SK-N-SH (cell line): ENCODE measurements at regions not wholly inside any gene's neighbourhood (a gene's known extent, or its start where the extent isn't known, plus 50 kb on each side); places are given as distances from the start of the nearest gene placed in this dataset.
"Not testable (repeated sequence)": the region's sequence is repeated elsewhere in the genome, so short reads cannot be mapped to it uniquely, and the experiment has no call there.

Experiments
- CTCF ChIA-PET: fragments of 300-600, 350-600 bp; formaldehyde crosslinking; extraction: SDS; loops from one replicate; lab custom pipeline; 2021; lab: Yijun Ruan, JAX
- POLR2A ChIA-PET: fragments of 350-600 bp; sonication (Branson Sonifier 250); formaldehyde crosslinking; extraction: SDS; loops from one replicate; lab custom pipeline; 2020; ENCODE audit warnings: antibody characterized with exemption, inconsistent platforms; lab: Yijun Ruan, JAX
- DNase-seq: peaks from one replicate; pipeline ENCODE4 v3.0.0; 2012
- H2AFZ ChIP-seq: fragments of 200-600 bp; sonication (generic); 2 replicates; pipeline ENCODE4 v1.8.1; 2016; ENCODE audit warnings: antibody characterized with exemption, mild to moderate bottlenecking, low read depth
- H3F3A ChIP-seq: fragments of 200-600 bp; sonication (generic); replicated peaks from 2 replicates; pipeline ENCODE3; 2016; ENCODE audit warnings: antibody characterized with exemption, mild to moderate bottlenecking; ENCODE audit not compliant: insufficient read depth
- H3K27ac ChIP-seq, 2 experiments: fragments of 200-500 bp in 1 of 2; fragments of 200-600 bp in 1 of 2; sonication (Bioruptor generic) in 1 of 2; sonication (generic), shearing (Covaris generic) in 1 of 2; 2 replicates each; pipeline versions ENCODE4 v1.5.1 to v1.6.1; 2014 to 2016; ENCODE audit warnings: low read depth in 2 of 2, inconsistent platforms in 1 of 2, low read length in 1 of 2, mild to moderate bottlenecking in 1 of 2, mixed read lengths in 1 of 2
- H3K27me3 ChIP-seq: fragments of 200-600 bp; sonication (generic), shearing (Covaris generic); 2 replicates; pipeline ENCODE4 v1.6.1; 2016; ENCODE audit warnings: mixed run types; ENCODE audit not compliant: insufficient read depth
- H3K36me3 ChIP-seq, 2 experiments: fragments of 200-500 bp in 1 of 2; fragments of 200-600 bp in 1 of 2; sonication (Bioruptor generic) in 1 of 2; sonication (generic) in 1 of 2; replicated peaks in 1 of 2; 2 replicates each; pipeline versions ENCODE3 to v1.5.1; 2014 to 2016; ENCODE audit warnings: low read length in 1 of 2, mild to moderate bottlenecking in 1 of 2; ENCODE audit not compliant: insufficient read depth in 2 of 2, control insufficient read depth in 1 of 2
- H3K4me1 ChIP-seq, 2 experiments: fragments of 200-500 bp in 1 of 2; fragments of 200-600 bp in 1 of 2; sonication (Bioruptor generic) in 1 of 2; sonication (generic), shearing (Covaris generic) in 1 of 2; 2 replicates each; pipeline versions ENCODE4 v1.5.1 to v1.6.1; 2014 to 2016; ENCODE audit warnings: low read depth in 1 of 2, low read length in 1 of 2, mixed run types in 1 of 2; ENCODE audit not compliant: insufficient read depth in 2 of 2, control insufficient read depth in 1 of 2
- H3K4me2 ChIP-seq: fragments of 200-600 bp; sonication (generic), shearing (Covaris generic); 2 replicates; pipeline ENCODE4 v1.6.1; 2017; ENCODE audit warnings: mixed run types
- H3K4me3 ChIP-seq, 2 experiments: fragments of 200-500 bp in 1 of 2; fragments of 200-600 bp in 1 of 2; sonication (Bioruptor generic) in 1 of 2; sonication (generic), shearing (Covaris generic) in 1 of 2; 2 replicates each; pipeline versions ENCODE4 v1.5.1 to v1.8.1; 2014 to 2016; ENCODE audit warnings: low read depth in 2 of 2, inconsistent platforms in 1 of 2, low read length in 1 of 2, mild to moderate bottlenecking in 1 of 2, mixed read lengths in 1 of 2, moderate library complexity in 1 of 2
- H3K79me2 ChIP-seq: fragments of 200-600 bp; sonication (generic); 2 replicates; pipeline ENCODE4 v1.8.1; 2017; ENCODE audit warnings: mild to moderate bottlenecking; ENCODE audit not compliant: insufficient read depth
- H3K9ac ChIP-seq: fragments of 200-600 bp; sonication (generic); 2 replicates; pipeline ENCODE4 v1.6.1; 2017; ENCODE audit warnings: mixed run types
- H3K9me2 ChIP-seq: fragments of 200-600 bp; sonication (generic); 2 replicates; pipeline ENCODE4 v1.6.1; 2017; ENCODE audit warnings: mixed run types
- H3K9me3 ChIP-seq: fragments of 200-600 bp; sonication (generic); 2 replicates; pipeline ENCODE4 v1.6.1; 2017; ENCODE audit warnings: mixed run types, mild to moderate bottlenecking, moderate library complexity
- H4K20me1 ChIP-seq: fragments of 200-600 bp; sonication (generic); 2 replicates; pipeline ENCODE4 v1.6.1; 2017; ENCODE audit warnings: mild to moderate bottlenecking, mixed run types; ENCODE audit not compliant: insufficient read depth
- RAD21 ChIP-seq: IDR thresholded peaks from 2 replicates; pipeline ENCODE4 v1.6.1; 2012; ENCODE audit warnings: mild to moderate bottlenecking, low read length
- WGBS: methylation state at CpG from one replicate; pipeline ENCODE4 v1.1.6; 2017; ENCODE audit warnings: low lambda C conversion rate; 5-methylcytosine and 5-hydroxymethylcytosine counted together
- TF ChIP-seq, protein P1 (sequence below): fragments of 200-600 bp; sonication (generic); IDR thresholded peaks from 2 replicates; pipeline ENCODE4 v1.6.1; 2017; ENCODE audit warnings: antibody characterized with exemption, mild to moderate bottlenecking, moderate library complexity

DNA sequence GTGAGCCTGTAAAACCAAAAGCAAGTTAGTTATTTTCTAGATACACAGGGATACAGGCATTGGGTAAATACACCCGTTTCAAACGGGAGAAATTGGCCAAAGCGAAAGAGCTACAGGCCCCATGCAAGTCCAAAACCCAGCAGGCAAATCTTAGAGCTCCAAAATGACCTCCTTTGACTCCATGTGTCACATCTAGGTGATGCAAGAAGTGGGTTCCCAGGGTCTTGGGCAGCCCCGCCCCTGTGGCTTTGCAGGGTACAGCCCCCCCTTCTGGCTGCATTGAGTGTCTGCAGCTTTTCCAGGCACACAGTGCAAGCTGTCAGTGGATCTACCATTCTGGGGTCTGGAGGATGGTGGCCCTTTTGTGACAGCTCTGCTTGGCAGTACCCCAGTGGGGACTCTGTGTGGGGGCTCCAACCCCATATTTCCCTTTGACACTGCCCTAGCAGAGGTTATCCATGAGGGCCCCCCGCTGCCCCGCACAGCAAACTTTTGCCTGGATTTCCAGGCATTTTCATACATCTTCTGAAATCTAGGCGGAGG, 1367.6 kb downstream of the CDH12 start:
- POLR2A ChIA-PET, H2AFZ ChIP-seq, DNase-seq, H3K27me3 ChIP-seq, H4K20me1 ChIP-seq, H3K9ac ChIP-seq, H3K36me3 ChIP-seq, H3F3A ChIP-seq, H3K79me2 ChIP-seq, H3K9me3 ChIP-seq, CTCF ChIA-PET, H3K4me3 ChIP-seq, H3K27ac ChIP-seq, H3K4me2 ChIP-seq, H3K9me2 ChIP-seq: not testable (repeated sequence)
- TF ChIP-seq, protein P1, sequence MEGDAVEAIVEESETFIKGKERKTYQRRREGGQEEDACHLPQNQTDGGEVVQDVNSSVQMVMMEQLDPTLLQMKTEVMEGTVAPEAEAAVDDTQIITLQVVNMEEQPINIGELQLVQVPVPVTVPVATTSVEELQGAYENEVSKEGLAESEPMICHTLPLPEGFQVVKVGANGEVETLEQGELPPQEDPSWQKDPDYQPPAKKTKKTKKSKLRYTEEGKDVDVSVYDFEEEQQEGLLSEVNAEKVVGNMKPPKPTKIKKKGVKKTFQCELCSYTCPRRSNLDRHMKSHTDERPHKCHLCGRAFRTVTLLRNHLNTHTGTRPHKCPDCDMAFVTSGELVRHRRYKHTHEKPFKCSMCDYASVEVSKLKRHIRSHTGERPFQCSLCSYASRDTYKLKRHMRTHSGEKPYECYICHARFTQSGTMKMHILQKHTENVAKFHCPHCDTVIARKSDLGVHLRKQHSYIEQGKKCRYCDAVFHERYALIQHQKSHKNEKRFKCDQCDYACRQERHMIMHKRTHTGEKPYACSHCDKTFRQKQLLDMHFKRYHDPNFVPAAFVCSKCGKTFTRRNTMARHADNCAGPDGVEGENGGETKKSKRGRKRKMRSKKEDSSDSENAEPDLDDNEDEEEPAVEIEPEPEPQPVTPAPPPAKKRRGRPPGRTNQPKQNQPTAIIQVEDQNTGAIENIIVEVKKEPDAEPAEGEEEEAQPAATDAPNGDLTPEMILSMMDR: peak; percentile 64
- TF ChIP-seq RAD21: peak; percentile 26; the same call in 1 of the 2 replicates
- peaks cover 0 to 19% of the 10 kb centered on the region in 2 experiments; a peak in 2 of 4 replicates for H3K4me1 ChIP-seq
- 96% methylated on average over 7 of the region's 7 CpGs for WGBS

DNA sequence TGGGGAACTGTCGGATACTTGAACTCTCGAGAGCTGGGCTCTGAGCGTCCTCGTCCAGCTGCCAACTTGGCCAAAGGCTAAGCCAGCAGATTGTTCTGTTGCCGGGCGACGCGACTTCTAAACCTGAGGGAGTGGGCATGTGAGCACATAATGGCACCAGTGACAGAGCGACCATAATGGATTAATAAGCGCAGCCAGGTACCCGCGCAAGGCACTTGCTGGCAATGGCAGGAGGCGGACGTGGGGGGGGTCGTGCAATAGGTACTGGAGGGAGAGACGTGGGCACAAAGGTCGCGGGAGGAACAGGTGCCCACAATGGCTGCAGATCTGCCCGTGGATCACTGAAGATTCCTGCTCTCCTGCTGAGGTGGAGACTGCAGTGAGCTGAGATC, 1368.7 kb downstream of the CDH12 start:
- CTCF ChIA-PET, H3K4me3 ChIP-seq, H3K4me2 ChIP-seq, H3K79me2 ChIP-seq, H2AFZ ChIP-seq, H3K27ac ChIP-seq, H3K9me2 ChIP-seq, H3K27me3 ChIP-seq, H4K20me1 ChIP-seq, H3K9me3 ChIP-seq, H3K36me3 ChIP-seq, H3K9ac ChIP-seq, POLR2A ChIA-PET, H3F3A ChIP-seq, DNase-seq: not testable (repeated sequence)
- WGBS: 95% methylated on average over 12 of the region's 19 CpGs
- H3K4me1 ChIP-seq: peaks cover 0 to 19% of the 10 kb centered on the region in 2 experiments; a peak in 2 of 4 replicates

- H3K4me3 ChIP-seq, H3K36me3 ChIP-seq, POLR2A ChIA-PET, H3K79me2 ChIP-seq, H3K9me2 ChIP-seq, DNase-seq, H3F3A ChIP-seq, H3K4me2 ChIP-seq, H3K27ac ChIP-seq, H2AFZ ChIP-seq, H3K9me3 ChIP-seq, CTCF ChIA-PET, H4K20me1 ChIP-seq, H3K9ac ChIP-seq, H3K27me3 ChIP-seq: not testable (repeated sequence)
- peaks cover 0 to 19% of the 10 kb centered on the region in 2 experiments; a peak in 2 of 4 replicates for H3K4me1 ChIP-seq
- WGBS: 95% methylated on average over 14 of the region's 19 CpGs
Observed at GRCh38 chr5:21483790-21484497, 1369.2 kb downstream of the CDH12 start.

GRCh38 chr5:21482983-21483650, 1370.0 kb downstream of the CDH12 start:
- H3K36me3 ChIP-seq, H3K27ac ChIP-seq, H2AFZ ChIP-seq, H3K79me2 ChIP-seq, H3K27me3 ChIP-seq, H3K4me3 ChIP-seq, H3K9me2 ChIP-seq, DNase-seq, H4K20me1 ChIP-seq, H3K9me3 ChIP-seq, H3K4me2 ChIP-seq, H3F3A ChIP-seq, H3K9ac ChIP-seq: not testable (repeated sequence)
- CTCF ChIA-PET: interaction anchor here (1.4 kb wide), 1 partner anchor 24 kb away, joined by 6 read pairs; no protein-coding TSS in a partner anchor
- peaks cover 0 to 19% of the 10 kb centered on the region in 2 experiments; a peak in 2 of 4 replicates for H3K4me1 ChIP-seq
- WGBS: 93% methylated on average over 20 of the region's 22 CpGs
- POLR2A ChIA-PET: interaction anchor here (0.7 kb wide), 1 partner anchor 24 kb away, joined by 3 read pairs; no protein-coding TSS in a partner anchor

- not testable (repeated sequence) for H3K9me2 ChIP-seq, H3K79me2 ChIP-seq, H3K9ac ChIP-seq, H3K27me3 ChIP-seq, H3K9me3 ChIP-seq, H4K20me1 ChIP-seq, DNase-seq, H3K4me3 ChIP-seq, H3F3A ChIP-seq, H3K4me2 ChIP-seq, H2AFZ ChIP-seq, H3K36me3 ChIP-seq
- ChIA-PET CTCF (interaction anchor here (1.4 kb wide), 1 partner anchor 23 kb away, joined by 6 read pairs; no protein-coding TSS in a partner anchor), POLR2A (interaction anchor here (0.7 kb wide), 1 partner anchor 23 kb away, joined by 3 read pairs; no protein-coding TSS in a partner anchor)
- 83% methylated on average over 13 of the region's 13 CpGs for WGBS
- Histone ChIP-seq H3K27ac (peak overlapping the region in 1 of 2 experiments; percentile 50; a peak in 1 of 4 replicates), H3K4me1 (peaks cover 0 to 19% of the 10 kb centered on the region in 2 experiments; a peak in 2 of 4 replicates)
Observed at GRCh38 chr5:21482522-21482921, 1370.6 kb downstream of the CDH12 start.
